Hematopoietic multipotent progenitor cell treated with erythropoietin and hydrocortisone succinate and interleukin-3 and kit ligand, for 8 days (in vitro differentiated cells): ENCODE measurements at regions not wholly inside any gene's neighbourhood (a gene's known extent, or its start where the extent isn't known, plus 50 kb on each side); places are given as distances from the start of the nearest gene placed in this dataset.
"Not testable (repeated sequence)": the region's sequence is repeated elsewhere in the genome, so short reads cannot be mapped to it uniquely, and the experiment has no call there.

Experiments used
- DNase-seq: peaks from one replicate; pipeline ENCODE4 v3.0.0-alpha.2; 2015

GRCh38 chr3:194028434-194029004 lies 107.4 kb upstream of the HES1 start:
- no peak for DNase-seq

DNA sequence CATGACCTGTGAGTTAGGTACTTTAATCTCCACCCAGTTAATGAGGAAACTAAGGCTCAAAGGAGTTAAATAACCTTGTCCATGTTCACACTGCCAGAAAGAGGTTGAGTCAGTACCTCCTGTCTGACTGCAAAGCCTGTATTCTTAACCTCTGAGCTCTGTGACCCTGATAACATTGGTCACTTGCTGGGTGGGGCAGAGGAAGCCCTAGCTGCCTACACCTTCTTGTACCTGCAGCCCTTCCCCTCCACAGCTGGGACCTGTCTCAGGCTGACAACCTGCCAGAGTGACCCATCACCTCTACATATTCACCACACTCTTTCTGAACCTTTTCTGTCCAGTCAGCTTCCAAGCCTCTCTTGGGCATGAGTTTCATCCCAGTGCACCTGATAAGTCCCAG lies 106.1 kb upstream of the HES1 start:
- DNase-seq = no peak

- no peak for DNase-seq
Observed at GRCh38 chr3:194030372-194030771, 105.6 kb upstream of the HES1 start.

GRCh38 chr3:194031349-194031748 lies 104.6 kb upstream of the HES1 start:
- no peak for DNase-seq

DNA sequence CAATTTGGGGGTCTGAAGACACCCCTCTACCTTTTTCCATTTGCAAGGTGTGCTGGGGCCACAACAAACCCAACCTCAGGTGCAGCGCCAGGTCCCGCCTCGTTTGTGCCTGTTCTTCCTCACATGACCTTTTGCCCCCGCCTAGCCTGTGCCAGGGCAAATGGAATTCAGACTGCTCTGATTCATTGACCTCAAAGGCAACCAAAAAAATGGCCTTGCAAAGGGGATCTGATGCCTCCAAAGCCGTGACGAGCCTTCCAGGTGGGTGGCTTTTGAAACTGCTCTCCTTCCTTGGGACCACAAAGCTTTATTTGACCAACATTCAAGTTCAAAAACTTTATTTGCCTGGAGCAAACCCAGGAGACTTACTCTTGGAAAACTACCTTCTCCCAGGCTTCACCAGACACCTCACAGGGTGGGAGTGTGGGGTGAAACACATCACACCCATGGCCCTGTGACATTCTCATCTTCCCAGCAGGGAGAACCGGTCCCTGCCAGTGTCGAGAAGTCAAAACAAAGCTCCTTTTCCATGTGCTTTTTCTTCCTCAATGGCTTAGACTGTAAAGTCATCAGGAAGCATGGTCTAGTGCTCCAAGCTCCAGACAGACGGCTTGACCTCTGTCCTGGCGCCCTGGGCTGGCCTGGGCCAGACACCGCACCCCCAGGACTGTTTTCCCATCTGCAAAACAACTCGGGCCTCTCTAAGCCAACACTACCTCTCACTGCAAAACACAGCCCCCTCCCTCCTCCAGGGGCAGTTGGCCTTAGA lies 103.9 kb upstream of the HES1 start:
- DNase-seq = no peak

DNA sequence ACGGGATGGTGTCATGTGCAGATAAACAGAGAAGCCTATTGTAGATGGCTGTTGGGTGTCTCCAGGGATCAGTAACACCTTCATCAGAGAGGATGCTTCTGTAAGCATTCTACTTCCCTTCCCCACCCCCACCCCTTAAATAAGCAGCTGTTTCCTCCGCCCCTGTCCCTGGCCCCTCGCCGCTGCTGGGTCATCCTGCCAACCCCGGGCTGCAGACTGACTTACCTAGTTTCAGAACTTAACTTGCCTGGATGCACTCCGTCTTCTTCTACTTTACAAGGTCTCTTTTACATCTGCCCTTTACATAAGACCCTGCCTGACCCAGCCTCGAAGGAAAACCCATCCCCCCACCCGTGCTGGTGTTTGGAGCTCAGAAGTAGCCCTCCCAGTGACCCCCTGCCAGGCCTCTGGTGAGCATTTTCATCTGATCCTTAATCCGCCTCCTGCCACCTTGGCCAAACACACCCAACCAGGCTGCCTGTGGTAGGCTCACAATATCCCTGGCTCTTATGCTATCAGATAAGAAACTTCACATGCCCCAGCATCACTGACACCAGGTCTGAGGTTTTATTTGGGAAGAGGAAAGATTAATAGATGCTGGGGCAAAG lies 103.0 kb upstream of the HES1 start:
- no peak for DNase-seq

- no peak for DNase-seq
Observed at GRCh38 chr3:194034346-194035336, 101.3 kb upstream of the HES1 start.

DNA sequence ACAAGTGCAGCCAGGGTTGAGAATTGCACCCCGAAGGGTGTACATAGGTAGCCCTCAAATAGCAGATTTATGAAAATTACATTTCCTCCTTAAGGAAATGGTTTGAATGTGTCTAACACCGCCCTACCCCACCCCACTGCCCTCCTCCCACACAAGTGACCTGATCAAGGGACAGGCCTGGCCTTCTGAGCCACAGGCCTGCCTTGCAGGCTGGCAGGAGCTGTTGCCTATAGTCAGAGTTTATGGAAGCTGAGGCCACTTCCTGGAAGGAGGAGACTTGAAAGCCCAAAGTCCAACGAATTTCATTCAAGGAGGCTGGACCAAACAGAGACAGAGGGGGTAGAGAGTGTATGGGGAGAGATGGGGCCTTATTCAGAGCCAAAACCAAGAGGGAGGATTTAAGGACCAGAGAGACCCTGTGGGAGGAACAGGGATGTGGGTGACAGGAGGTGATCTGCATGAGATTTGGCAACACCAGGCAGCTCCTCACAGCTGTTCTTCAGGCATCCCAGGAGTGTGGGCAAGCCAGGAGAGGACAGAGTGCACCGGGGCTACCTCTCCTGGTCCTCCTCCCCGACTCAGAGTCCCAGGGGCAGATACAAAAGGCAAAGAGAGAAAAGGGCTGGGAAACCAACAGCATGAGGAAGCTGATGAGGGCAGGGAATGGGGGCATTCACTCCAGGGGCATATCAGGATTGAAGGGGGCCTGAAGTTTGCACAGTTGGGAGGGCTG lies 100.4 kb upstream of the HES1 start:
- DNase-seq = no peak

DNA sequence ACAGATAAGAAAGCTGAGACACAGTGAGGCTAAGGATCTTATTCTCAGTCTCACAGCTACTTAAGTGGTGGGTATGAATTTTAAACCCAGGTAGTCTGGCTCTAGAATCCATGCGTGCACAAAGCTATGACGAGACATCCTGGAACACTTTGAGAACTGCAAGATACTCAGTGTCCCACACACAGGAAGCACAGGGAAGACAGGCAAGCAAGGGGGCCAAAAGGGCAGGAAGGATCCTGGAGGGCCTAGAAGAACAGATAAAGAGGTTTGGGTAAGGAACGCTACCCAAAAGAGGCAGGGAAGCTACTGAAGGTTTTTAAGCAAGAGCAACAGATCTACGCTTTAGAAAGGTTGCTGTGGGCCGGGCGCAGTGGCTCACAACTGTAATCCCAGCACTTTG lies 99.1 kb upstream of the HES1 start:
- no peak for DNase-seq

GRCh38 chr3:194038346-194038745 lies 97.6 kb upstream of the HES1 start:
- DNase-seq = not testable (repeated sequence)

GRCh38 chr3:194038960-194039359 lies 97.0 kb upstream of the HES1 start:
- DNase-seq = peak; percentile 12

- no peak for DNase-seq
Observed at GRCh38 chr3:194040516-194041273, 95.3 kb upstream of the HES1 start.

GRCh38 chr3:194042927-194043326 lies 93.0 kb upstream of the HES1 start:
- DNase-seq = no peak

- no peak for DNase-seq
Observed at GRCh38 chr3:194043516-194043915, 92.4 kb upstream of the HES1 start.

DNA sequence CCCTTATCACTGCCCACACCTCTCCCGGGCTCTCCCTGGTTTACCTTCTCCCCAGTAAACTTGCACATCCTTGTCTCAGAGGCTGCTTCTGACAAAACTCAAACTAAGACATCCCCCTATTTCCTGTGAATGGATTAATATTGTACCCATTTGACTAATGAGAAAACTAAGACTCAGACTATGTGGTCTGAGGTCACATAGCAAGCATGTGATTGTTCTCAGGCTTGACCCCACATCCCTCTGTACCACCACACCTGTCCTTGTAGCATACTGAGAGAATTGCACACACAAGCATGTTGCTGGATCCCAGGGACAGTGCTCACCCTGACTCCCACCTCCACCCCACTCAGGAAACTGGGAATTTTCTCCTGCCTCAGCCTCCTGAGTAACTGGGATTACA lies 90.7 kb upstream of the HES1 start:
- no peak for DNase-seq

- no peak for DNase-seq
Observed at GRCh38 chr3:194045919-194046318, 90.0 kb upstream of the HES1 start.

DNA sequence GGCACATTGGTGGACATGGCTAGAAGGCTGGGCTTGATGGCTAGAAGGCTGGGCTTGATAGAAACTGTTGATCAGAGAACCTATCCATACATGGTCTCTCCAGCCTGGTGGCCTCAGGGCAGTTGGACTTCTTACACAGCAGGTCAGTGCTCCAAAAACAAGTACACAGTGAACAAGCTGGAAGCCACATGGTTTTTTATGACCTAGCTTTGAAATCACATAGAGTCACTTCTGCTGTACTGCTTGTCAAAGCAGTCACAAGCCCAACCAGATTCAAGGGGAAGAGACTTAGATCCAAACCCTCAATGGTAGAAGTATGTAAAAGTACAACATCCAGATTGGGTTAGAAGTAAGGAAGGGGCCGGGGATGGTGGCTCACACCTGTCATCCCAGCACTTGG lies 89.4 kb upstream of the HES1 start:
- DNase-seq = no peak

GRCh38 chr3:194046995-194047645 lies 88.8 kb upstream of the HES1 start:
- no peak for DNase-seq

GRCh38 chr3:194049394-194049793 lies 86.6 kb upstream of the HES1 start:
- no peak for DNase-seq

DNA sequence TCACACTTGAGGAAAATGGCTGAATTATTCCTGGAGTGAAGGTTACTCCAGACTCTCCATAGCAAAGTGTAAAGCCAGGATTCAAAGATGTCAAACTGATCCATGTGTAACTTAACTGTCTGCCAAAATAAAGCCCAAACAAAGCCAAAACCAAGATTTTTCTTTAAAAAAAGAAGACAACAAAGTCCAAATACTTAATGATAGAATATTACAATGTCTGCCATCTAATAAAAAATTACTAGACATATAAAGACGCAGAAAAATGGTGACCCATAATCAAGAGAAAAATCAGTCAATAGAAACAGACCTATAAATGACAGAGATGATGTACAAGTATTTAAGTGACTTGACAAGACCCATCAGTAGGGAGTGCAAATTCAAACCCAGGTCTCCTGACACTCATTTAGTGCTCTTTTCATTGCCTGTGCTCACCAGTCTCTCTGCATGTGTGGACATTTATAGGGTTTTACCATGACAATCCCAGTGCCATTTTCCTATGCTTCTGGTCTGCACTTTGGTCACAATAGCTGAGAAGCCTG lies 85.1 kb upstream of the HES1 start:
- DNase-seq = no peak
